ENCODE measurements at regions not wholly inside any gene's neighbourhood (a gene's known extent, or its start where the extent isn't known, plus 50 kb on each side); places are given as distances from the start of the nearest gene placed in this dataset.

DNA sequence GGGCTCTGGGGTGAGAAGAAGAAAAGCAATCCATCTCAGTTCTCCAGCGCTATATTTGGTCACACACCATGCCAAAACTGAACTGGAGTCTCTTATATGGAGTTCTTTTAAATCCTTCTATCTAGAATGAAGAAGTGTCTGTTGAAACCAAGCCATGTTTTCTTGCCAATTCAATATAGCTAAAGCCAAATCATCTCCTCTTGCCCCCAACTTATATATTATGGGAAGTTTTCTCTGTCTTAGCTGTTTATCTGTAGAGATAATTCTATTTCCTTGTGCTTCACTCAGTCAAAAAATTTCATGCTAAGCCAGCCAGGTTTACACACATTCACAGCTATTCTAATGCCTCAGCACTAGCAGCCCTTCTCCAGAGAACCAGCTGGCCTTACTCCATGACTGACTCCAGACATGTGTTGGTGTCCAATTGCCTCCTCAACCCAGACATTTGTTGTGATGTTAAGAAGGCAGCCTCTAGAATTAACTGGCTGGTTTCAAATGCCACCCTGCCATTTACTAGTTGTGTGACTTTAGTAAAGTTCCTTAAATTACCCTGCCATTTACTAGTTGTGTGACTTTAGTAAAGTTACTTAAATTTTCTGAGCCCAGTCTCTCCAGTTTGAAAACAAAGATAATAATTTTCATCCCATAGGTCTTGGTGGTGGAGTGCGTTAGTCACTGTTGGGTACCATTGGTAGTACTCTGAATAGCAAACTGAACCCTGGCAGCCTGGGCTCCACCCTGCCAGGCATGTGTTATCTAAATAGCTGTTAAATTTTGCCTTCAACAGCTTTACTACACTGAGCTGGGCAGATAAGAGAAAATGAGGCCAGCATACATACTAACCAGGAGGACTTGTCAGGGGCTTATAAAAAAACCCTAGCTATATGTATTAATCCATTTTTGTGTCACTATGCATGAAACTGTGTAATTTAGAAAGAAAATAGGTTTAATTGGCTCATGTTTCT is 525.1 kb downstream of the LMO7 start:
- peak in 1 of 2 donors; percentile 45 for ATAC-seq (ENCODE audit: low FRiP score in 2 of 2)

GRCh38 chr13:76160506-76160905 is 524.4 kb downstream of the LMO7 start:
- Histone ChIP-seq H3K27ac (no peak overlapping the region), H3K4me1 (no peaks in the 10 kb centered on the region), H3K4me3 (no peak overlapping the region), H3K36me3 (no peaks in the 10 kb centered on the region), H3K9me3 (no peaks in the 10 kb centered on the region), H3K27me3 (no peaks in the 10 kb centered on the region)
- TF ChIP-seq, protein P1, sequence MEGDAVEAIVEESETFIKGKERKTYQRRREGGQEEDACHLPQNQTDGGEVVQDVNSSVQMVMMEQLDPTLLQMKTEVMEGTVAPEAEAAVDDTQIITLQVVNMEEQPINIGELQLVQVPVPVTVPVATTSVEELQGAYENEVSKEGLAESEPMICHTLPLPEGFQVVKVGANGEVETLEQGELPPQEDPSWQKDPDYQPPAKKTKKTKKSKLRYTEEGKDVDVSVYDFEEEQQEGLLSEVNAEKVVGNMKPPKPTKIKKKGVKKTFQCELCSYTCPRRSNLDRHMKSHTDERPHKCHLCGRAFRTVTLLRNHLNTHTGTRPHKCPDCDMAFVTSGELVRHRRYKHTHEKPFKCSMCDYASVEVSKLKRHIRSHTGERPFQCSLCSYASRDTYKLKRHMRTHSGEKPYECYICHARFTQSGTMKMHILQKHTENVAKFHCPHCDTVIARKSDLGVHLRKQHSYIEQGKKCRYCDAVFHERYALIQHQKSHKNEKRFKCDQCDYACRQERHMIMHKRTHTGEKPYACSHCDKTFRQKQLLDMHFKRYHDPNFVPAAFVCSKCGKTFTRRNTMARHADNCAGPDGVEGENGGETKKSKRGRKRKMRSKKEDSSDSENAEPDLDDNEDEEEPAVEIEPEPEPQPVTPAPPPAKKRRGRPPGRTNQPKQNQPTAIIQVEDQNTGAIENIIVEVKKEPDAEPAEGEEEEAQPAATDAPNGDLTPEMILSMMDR (IDR thresholded peaks at IDR 0.05) = no peak
- TF ChIP-seq EP300 (IDR thresholded peaks at IDR 0.05) (no peak), POLR2AphosphoS5 (IDR thresholded peaks at IDR 0.05) (no peak), POLR2A (IDR thresholded peaks at IDR 0.05) (no peak)
- peak in 1 of 2 donors; percentile 31 for ATAC-seq (ENCODE audit: low FRiP score in 2 of 2)
- 88 to 90% methylated on average over 4 of the region's 4 CpGs for WGBS, 2 donors
- no peak for DNase-seq

More for the DNA sequence above, 525.1 kb downstream of the LMO7 start:
- Histone ChIP-seq H3K27me3 (no peaks in the 10 kb centered on the region), H3K9me3 (no peaks in the 10 kb centered on the region), H3K4me1 (no peaks in the 10 kb centered on the region), H3K4me3 (no peak overlapping the region), H3K36me3 (no peaks in the 10 kb centered on the region), H3K27ac (no peak overlapping the region)
- 68 to 75% methylated on average over 2 of the region's 2 CpGs for WGBS, 2 donors
- DNase-seq = no peak
- TF ChIP-seq, protein P1 (IDR thresholded peaks at IDR 0.05) = no peak
- TF ChIP-seq EP300 (IDR thresholded peaks at IDR 0.05) (no peak), POLR2A (IDR thresholded peaks at IDR 0.05) (no peak), POLR2AphosphoS5 (IDR thresholded peaks at IDR 0.05) (no peak)

GRCh38 chr13:76157926-76158325 is 521.8 kb downstream of the LMO7 start:
- Histone ChIP-seq H3K27ac (no peak overlapping the region), H3K4me1 (no peaks in the 10 kb centered on the region), H3K9me3 (no peaks in the 10 kb centered on the region), H3K27me3 (no peaks in the 10 kb centered on the region), H3K4me3 (no peak overlapping the region), H3K36me3 (no peaks in the 10 kb centered on the region)
- no peak for TF ChIP-seq EP300 (IDR thresholded peaks at IDR 0.05)
- no peak for TF ChIP-seq POLR2AphosphoS5 (IDR thresholded peaks at IDR 0.05)
- TF ChIP-seq, protein P1 (IDR thresholded peaks at IDR 0.05) = no peak
- no peak for TF ChIP-seq POLR2A (IDR thresholded peaks at IDR 0.05)
- no peak for DNase-seq
- ATAC-seq (ENCODE audit: low FRiP score in 2 of 2) = no peak

- no peaks in the 10 kb centered on the region for H3K4me1 ChIP-seq
- ATAC-seq (ENCODE audit: low FRiP score in 2 of 2) (no peak), DNase-seq (no peak)
- H3K27me3 ChIP-seq = no peaks in the 10 kb centered on the region
- no peak overlapping the region for H3K27ac ChIP-seq
- no peaks in the 10 kb centered on the region for H3K9me3 ChIP-seq
- TF ChIP-seq POLR2A (IDR thresholded peaks at IDR 0.05) (no peak), EP300 (IDR thresholded peaks at IDR 0.05) (no peak), POLR2AphosphoS5 (IDR thresholded peaks at IDR 0.05) (no peak)
- TF ChIP-seq, protein P1 (IDR thresholded peaks at IDR 0.05) = no peak
- no peak overlapping the region for H3K4me3 ChIP-seq
- H3K36me3 ChIP-seq = no peaks in the 10 kb centered on the region
These were observed 517.1 kb downstream of the LMO7 start for GRCh38 chr13:76153239-76153638.

- ATAC-seq (ENCODE audit: low FRiP score in 2 of 2) (no peak), DNase-seq (no peak)
- Histone ChIP-seq H3K4me3 (no peak overlapping the region), H3K4me1 (no peaks in the 10 kb centered on the region), H3K27ac (no peak overlapping the region), H3K27me3 (no peaks in the 10 kb centered on the region), H3K36me3 (no peaks in the 10 kb centered on the region), H3K9me3 (no peaks in the 10 kb centered on the region)
- TF ChIP-seq, protein P1 (IDR thresholded peaks at IDR 0.05) = no peak
- 56 to 63% methylated on average over 3 of the region's 3 CpGs for WGBS, 2 donors
These were observed 512.8 kb downstream of the LMO7 start for GRCh38 chr13:76148926-76149325.

Measured in upper lobe of left lung (tissue), 6 donors.